GM12892 (cell line): ENCODE measurements at regions not wholly inside any gene's neighbourhood (a gene's known extent, or its start where the extent isn't known, plus 50 kb on each side); places are given as distances from the start of the nearest gene placed in this dataset.

ENCODE experiments used
- DNase-seq: peaks from one replicate; pipeline ENCODE4 v3.0.0; 2011; ENCODE audit not compliant: insufficient read length
- FAIRE-seq: peaks from 2 replicates; lab custom pipeline; 2011; peaks lifted over from hg19 to GRCh38; lab: Jason Lieb, UNC
- POLR2A ChIP-seq: IDR thresholded peaks from 2 replicates; pipeline ENCODE4 v1.6.1; 2011; ENCODE audit warnings: low read depth, low read length, control low read depth
- POLR2AphosphoS5 ChIP-seq: IDR thresholded peaks from 2 replicates; pipeline ENCODE4 v1.6.1; 2011; ENCODE audit warnings: low read depth, low read length, control low read depth
- TAF1 ChIP-seq: IDR thresholded peaks from 2 replicates; pipeline ENCODE4 v1.6.1; 2011; ENCODE audit warnings: low read depth, mild to moderate bottlenecking, control low read depth, low read length, borderline replicate concordance

DNA sequence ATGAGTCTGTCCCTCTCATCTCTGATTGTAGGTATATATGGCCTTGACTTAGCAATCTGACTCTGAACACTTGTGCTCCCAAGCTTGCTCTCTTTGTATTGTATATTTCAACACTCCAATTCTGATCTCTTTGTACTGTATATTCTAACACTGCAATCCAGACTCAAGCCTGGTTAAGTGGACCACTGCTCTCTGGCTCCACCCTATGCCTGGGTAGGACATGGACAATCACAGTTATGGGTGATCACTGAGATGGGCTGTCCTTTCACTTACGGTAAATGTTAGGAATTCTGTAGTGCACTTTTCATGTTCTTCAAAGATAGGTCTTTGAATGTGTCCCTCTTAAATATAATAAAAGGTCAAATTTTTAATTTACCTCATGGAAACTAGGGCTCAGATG lies 165.1 kb downstream of the TLR4 start:
- TF ChIP-seq TAF1 (no peak), POLR2AphosphoS5 (no peak), POLR2A (no peak)
- FAIRE-seq (no peak), DNase-seq (no peak)

DNA sequence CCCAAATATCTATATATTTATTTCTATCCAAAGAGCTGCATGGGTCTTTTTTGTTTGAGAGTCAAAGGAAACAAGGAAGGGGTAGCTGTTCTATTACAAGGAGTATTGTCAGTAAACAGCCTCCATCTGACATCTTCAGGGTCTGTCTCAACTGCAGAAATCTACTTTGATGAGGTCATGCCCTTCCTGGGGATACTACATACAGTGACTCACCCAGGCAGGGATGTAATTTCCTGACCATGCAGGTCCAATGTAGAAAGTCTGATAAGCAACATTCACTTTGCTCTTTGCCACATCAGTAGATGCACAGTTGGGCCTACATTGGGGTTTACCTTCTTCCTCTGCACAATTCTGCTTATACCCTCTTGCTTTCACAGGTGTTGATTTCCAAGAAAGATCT lies 165.5 kb downstream of the TLR4 start:
- no peak for FAIRE-seq
- TF ChIP-seq POLR2AphosphoS5 (no peak), POLR2A (no peak), TAF1 (no peak)
- no peak for DNase-seq

DNA sequence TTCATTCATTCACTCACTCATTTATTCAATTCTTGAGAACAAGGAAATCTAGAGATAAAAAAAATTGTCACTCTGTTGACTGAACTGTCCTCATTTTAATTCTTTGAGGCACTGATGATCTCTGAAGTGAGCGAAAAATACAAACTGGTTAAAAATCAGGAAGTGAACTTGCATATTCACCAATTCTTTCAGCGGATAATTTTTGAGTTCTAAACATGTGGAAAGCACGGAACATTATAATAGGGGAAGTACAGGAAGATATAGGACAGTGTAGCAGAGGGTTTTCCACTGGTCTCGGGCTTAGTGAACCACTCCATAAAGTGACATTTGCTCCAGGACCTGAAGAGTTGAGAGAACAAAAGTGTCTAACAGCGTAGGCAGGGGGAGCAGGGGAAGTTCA lies 169.5 kb downstream of the TLR4 start:
- no peak for TF ChIP-seq POLR2A
- TF ChIP-seq POLR2AphosphoS5, result no peak
- DNase-seq (no peak), FAIRE-seq (no peak)

DNA sequence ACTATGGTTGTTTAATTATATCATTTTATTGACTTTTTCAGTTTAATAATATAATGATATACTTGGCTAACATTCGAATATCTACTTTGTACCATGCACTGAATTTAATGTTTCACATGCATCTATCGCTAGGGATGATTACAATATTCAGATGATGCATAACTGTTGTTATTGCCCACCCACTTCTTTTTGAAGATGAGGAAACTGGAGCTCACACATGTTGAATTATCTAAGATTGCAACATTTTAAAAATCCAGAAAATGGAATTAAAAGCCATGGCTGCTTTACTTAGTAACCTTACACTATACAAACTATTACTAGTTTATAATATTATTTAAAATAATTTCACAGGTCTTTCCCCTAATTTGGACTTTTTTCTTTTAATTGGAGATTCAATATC lies 171.7 kb downstream of the TLR4 start:
- no peak for FAIRE-seq
- TF ChIP-seq POLR2AphosphoS5 (no peak), TAF1 (no peak), POLR2A (no peak)
- no peak for DNase-seq

DNA sequence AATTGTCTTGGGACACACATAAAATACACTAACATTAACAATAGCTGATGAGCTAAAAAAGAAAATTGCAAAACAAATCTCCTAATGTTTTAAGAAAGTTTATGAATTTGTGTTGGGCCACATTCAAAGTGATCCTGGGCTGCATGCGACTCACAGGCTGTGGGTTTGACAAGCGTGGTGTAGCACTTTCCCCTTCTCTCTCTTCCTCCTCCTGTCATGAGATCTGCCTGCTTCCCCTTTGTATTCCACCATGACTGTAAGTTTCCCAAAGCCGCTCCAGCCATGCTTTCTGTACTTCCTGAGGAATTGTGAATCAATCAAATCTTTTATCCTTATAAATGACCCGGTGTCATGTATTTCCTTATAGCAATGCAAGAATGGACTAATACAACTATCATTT lies 178.0 kb downstream of the TLR4 start:
- FAIRE-seq (no peak), DNase-seq (no peak)
- no peak for TF ChIP-seq POLR2A

DNA sequence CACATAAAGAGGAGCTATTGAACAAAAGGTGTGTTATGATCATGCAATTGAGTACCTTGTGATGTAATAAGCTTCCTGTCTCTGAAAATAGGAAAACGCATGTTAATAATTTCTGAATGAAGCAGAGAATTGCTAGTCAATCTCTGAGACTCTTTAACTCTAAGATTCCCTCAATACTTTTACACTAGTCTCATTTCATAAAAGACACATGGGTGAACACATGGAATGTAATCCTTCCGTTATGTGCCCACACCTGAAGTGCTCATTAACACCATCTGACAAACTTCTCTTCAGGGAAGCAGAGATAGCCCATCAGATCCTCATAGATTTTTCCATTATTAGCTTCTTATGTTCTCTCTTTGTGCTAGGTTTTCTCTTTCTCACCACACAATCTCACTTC lies 182.4 kb downstream of the TLR4 start:
- DNase-seq, result no peak
- TF ChIP-seq POLR2A, result no peak
- no peak for TF ChIP-seq POLR2AphosphoS5
- no peak for TF ChIP-seq TAF1
- no peak for FAIRE-seq

DNA sequence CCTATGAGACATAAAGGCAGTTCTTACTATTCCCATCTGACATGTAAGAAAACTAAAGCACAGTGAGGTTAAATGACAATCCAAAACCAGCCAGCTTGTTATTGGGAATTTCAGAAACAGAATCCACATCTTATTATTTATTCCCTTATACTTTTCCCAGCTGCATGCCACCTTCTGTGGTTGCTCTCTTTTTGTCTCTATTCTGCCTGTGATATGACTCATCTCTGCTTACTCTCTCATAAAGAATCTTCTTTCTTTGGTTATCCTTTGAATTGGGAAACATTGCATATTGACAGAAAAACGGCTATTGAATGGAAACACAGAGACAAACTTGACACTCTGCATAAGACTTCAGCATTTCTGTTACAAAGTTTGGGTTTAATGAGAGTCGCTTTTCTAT lies 183.2 kb downstream of the TLR4 start:
- FAIRE-seq (no peak), DNase-seq (no peak)
- TF ChIP-seq POLR2A (no peak), POLR2AphosphoS5 (no peak), TAF1 (no peak)

DNA sequence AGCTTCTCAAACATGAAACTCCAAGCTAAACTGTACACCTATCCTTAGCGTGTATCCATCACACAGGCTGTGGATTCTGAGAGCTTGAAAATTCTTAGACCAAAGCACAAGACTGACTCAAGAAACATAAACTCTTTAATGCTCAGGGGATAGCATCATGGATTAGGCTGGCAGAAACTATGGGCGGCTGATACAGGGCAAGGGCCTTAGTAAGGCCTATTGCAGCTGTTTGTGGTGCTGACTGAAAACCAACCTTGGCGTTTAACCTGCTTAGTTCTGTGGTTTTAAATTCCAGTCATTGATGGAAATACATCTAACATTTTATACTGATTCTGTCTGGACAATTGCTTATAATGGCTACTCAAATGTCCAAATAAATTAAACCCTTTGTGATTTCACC lies 183.7 kb downstream of the TLR4 start:
- DNase-seq (no peak), FAIRE-seq (no peak)
- TF ChIP-seq POLR2AphosphoS5 (no peak), POLR2A (no peak), TAF1 (no peak)

DNA sequence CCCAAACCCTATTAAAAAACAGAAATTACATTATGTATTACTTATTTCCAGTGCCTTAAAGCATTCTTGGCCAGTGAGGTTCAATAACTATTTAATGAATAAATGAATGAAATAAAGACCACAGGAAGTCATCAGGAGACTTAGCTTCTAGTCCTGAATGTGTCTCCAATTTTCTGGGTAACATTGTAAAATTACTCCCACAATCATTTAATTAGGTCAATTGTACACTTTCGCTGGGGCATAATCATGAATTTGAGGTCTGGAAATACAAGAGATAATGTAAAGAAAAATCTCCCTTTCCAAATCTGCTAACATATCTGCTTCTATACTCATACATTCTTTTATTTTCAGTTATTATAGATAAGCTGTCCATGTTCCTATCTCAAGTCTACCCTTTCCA lies 199.2 kb downstream of the TLR4 start:
- TF ChIP-seq TAF1 (no peak), POLR2AphosphoS5 (no peak), POLR2A (no peak)
- DNase-seq (no peak), FAIRE-seq (no peak)

DNA sequence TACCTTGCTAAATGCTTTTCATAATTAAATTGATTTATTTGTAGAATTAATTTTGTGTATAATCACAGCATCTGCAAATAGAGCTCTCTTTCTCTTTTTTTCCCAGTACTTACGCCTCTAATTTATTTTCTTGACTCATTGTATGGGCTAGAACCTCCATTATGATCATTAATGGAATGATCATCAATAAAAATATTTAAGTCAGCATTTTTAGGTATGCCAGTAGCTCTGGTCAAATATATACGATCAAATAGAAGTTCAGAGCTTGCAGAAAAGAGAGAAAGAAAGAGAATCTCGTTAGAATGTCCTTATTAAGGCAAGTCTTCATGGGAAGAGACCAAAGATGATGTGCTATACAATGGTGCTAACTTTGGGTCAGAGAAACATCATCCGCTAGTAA lies 202.6 kb downstream of the TLR4 start:
- TF ChIP-seq POLR2A (no peak), TAF1 (no peak), POLR2AphosphoS5 (no peak)
- no peak for FAIRE-seq
- DNase-seq, result no peak

DNA sequence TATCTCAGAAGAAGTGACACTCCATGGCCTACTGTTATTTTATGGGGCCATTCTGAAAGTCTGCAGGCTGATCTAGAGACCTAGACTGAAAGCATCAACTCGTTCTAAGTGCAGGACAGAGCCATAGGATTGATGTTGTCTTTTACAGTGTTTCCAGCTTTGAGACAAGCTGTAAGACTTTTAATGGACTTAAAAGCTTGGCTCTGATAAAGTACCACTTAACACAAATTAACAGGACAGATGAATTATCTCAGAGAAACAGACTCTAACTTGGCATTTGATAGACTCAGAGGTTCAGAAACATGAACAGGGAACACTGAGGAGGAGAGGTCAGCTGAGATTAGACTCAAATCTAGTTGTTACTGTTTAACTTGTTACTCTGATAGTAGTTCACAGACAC lies 203.2 kb downstream of the TLR4 start:
- FAIRE-seq, result no peak
- no peak for DNase-seq
- no peak for TF ChIP-seq TAF1
- TF ChIP-seq POLR2A, result no peak
- TF ChIP-seq POLR2AphosphoS5, result no peak

DNA sequence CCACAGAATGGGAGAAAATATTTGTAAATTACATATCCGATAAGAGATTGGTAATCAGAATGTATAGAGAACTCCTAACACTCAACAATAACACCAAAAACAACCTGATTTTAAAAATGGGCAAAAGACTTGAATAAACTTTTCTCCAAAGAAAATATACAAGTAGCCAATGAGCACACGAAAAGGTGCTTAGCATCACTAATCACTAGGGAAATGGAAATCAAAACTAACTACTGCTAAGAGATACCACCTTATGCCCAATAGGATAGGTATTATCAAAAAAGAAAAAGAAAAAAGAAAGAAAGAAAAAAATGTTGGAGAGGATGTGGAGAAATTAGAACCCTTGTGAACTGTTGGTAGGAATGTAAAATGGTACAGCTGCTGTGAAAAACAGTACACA lies 212.1 kb downstream of the TLR4 start:
- FAIRE-seq, result no peak
- TF ChIP-seq TAF1, result no peak
- no peak for TF ChIP-seq POLR2AphosphoS5
- no peak for TF ChIP-seq POLR2A
- no peak for DNase-seq

DNA sequence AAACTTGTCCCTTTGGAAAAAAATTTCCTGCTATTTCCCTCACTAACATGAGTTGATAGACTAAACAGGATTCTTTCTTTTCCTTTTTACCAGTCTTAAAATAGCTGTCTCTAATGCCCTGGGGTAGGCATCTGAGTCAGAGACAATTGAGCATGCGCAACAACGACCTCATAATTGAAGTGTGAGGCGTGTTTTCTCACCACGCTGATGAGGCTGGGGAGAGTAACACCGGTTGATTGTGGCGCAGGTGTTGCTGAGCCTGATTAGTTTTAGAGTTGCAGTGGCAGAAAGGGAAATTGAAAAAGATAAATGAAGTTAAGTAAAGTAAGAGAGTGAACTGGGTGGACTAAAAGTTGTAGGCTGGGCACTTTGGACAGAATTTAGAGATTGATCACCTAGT lies 213.7 kb downstream of the TLR4 start:
- DNase-seq, result no peak
- TF ChIP-seq POLR2AphosphoS5, result no peak
- no peak for FAIRE-seq
